ENCODE measurements at regions not wholly inside any gene's neighbourhood (a gene's known extent, or its start where the extent isn't known, plus 50 kb on each side); places are given as distances from the start of the nearest gene placed in this dataset.
A peak's percentile ranks its signal among the peaks of the same experiment; 100 is the strongest.

DNA sequence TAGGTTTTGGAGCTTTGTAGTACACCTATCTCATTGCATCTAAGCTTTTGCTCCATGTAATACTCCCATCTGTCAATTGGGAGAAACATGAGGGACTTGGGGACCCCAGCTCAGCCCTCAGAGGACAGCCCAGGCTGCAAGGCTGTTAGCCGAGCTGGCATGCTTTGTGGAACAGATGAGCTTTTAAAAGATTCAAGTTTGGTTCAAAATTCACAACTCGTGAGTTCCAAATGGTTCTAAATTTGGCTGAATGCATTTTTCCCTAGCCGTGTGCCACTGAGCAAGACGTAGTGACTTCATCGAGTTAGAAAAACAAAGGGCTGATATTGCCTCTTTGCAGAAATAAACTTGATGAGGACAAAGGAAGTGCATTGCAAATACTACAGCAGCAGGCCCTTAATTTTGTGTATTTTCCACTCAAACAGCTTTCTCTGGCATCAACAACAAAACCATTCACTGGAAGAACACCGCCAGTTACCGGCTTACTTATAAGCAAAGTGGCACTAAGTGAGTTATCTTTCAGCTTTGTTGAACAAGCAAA is 165.0 kb upstream of the HS3ST1 start (continued):
- TF ChIP-seq NANOG (IDR thresholded peaks at IDR 0.05; ENCODE audit: borderline replicate concordance), result no peak
- TF ChIP-seq, protein P1, sequence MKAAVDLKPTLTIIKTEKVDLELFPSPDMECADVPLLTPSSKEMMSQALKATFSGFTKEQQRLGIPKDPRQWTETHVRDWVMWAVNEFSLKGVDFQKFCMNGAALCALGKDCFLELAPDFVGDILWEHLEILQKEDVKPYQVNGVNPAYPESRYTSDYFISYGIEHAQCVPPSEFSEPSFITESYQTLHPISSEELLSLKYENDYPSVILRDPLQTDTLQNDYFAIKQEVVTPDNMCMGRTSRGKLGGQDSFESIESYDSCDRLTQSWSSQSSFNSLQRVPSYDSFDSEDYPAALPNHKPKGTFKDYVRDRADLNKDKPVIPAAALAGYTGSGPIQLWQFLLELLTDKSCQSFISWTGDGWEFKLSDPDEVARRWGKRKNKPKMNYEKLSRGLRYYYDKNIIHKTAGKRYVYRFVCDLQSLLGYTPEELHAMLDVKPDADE (IDR thresholded peaks at IDR 0.05), result no peak
- TF ChIP-seq STAT1 (IDR thresholded peaks at IDR 0.05; ENCODE audit: unreplicated experiment), result no peak
- no peak for TF ChIP-seq JUNB (IDR thresholded peaks at IDR 0.05; ENCODE audit: unreplicated experiment)
- TF ChIP-seq, protein P2, sequence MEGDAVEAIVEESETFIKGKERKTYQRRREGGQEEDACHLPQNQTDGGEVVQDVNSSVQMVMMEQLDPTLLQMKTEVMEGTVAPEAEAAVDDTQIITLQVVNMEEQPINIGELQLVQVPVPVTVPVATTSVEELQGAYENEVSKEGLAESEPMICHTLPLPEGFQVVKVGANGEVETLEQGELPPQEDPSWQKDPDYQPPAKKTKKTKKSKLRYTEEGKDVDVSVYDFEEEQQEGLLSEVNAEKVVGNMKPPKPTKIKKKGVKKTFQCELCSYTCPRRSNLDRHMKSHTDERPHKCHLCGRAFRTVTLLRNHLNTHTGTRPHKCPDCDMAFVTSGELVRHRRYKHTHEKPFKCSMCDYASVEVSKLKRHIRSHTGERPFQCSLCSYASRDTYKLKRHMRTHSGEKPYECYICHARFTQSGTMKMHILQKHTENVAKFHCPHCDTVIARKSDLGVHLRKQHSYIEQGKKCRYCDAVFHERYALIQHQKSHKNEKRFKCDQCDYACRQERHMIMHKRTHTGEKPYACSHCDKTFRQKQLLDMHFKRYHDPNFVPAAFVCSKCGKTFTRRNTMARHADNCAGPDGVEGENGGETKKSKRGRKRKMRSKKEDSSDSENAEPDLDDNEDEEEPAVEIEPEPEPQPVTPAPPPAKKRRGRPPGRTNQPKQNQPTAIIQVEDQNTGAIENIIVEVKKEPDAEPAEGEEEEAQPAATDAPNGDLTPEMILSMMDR (conservative IDR thresholded peaks at IDR 0.05; ENCODE audit: low read depth in 2 of 2), result no peak
- TF ChIP-seq ZNF114 (CRISPR knock-in tag; IDR thresholded peaks at IDR 0.05), result no peak
- TF ChIP-seq ZNF331 (CRISPR knock-in tag; IDR thresholded peaks at IDR 0.05; ENCODE audit: low read depth), result no peak
- no peak for TF ChIP-seq EZH2phosphoT487 (IDR thresholded peaks at IDR 0.05; ENCODE audit: unreplicated experiment)

DNA sequence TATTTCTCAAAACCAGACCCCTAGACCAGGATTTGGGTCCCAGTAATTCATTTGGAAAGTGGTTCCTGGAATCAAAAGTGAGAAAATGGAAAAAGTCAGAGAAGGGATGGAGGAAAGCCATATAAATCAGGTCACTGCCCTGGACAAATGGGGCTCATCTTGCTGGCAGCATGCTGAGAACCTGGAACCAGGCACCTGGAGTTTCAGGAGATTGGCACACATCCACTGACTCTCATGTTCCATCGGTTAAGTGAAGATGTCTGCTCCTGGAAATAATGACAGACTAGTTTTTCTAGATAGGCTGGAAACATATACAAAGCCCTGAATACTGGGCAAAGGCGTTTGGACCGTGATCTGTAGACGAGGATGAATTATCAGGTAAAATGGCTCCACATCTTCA is 163.6 kb upstream of the HS3ST1 start:
- no peak for ATAC-seq
- H3K27ac ChIP-seq (ENCODE audit: low read depth), result no peak overlapping the region
- no peak overlapping the region for H3K4me2 ChIP-seq
- no peaks in the 10 kb centered on the region for H3F3A ChIP-seq (replicated peaks; ENCODE audit: low read depth)
- no peaks in the 10 kb centered on the region for H3K27me3 ChIP-seq (ENCODE audit: insufficient read depth)
- peaks cover 14% of the 10 kb centered on the region for H3K4me1 ChIP-seq (ENCODE audit: insufficient read depth)
- no peak overlapping the region for H3K4me3 ChIP-seq
- no peaks in the 10 kb centered on the region for H3K36me3 Mint-ChIP-seq (ENCODE audit: low read depth)
- peaks cover 1% of the 10 kb centered on the region for H3K27me3 Mint-ChIP-seq (ENCODE audit: insufficient read depth, low read depth, poor library complexity)
- H3K4me3 Mint-ChIP-seq, result no peak overlapping the region
- H3K9me2 ChIP-seq (ENCODE audit: insufficient read depth), result peaks cover 14% of the 10 kb centered on the region
- no peak overlapping the region for H3K27ac Mint-ChIP-seq
- H3K79me2 ChIP-seq (replicated peaks; ENCODE audit: insufficient read depth), result no peaks in the 10 kb centered on the region
- DNase-seq (ENCODE audit: low spot score), result no peak
- H4K20me1 ChIP-seq (replicated peaks; ENCODE audit: insufficient read depth), result no peaks in the 10 kb centered on the region
- peaks cover 12% of the 10 kb centered on the region for H3K4me1 Mint-ChIP-seq
- H3K36me3 ChIP-seq (ENCODE audit: insufficient read depth), result no peaks in the 10 kb centered on the region
- H2AFZ ChIP-seq, result peak overlapping the region; percentile 83; the same call in 1 of the 2 replicates
- H3K9me3 Mint-ChIP-seq, result no peaks in the 10 kb centered on the region
- TF ChIP-seq, protein P2 (conservative IDR thresholded peaks at IDR 0.05; ENCODE audit: low read depth in 2 of 2), result no peak
- TF ChIP-seq ZNF462 (CRISPR knock-in tag; IDR thresholded peaks at IDR 0.05) (no peak), STAT1 (IDR thresholded peaks at IDR 0.05; ENCODE audit: unreplicated experiment) (no peak), CREB1 (CRISPR knock-in tag; IDR thresholded peaks at IDR 0.05; ENCODE audit: low read depth) (no peak), ZNF114 (CRISPR knock-in tag; IDR thresholded peaks at IDR 0.05) (no peak)
